ENCODE measurements at regions not wholly inside any gene's neighbourhood (a gene's known extent, or its start where the extent isn't known, plus 50 kb on each side); places are given as distances from the start of the nearest gene placed in this dataset.

- intact Hi-C loops (cut with micrococcal nuclease): no loop called here
- H3K4me3 Mint-ChIP-seq: no peak overlapping the region
- H3K36me3 Mint-ChIP-seq (ENCODE audit: low read depth): no peaks in the 10 kb centered on the region
- no peak overlapping the region for H3K27ac Mint-ChIP-seq
- no peaks in the 10 kb centered on the region for H3K4me1 Mint-ChIP-seq (ENCODE audit: low read depth)
- no peaks in the 10 kb centered on the region for H3K9me3 Mint-ChIP-seq
- peaks cover 4% of the 10 kb centered on the region for H3K27me3 Mint-ChIP-seq
These were observed 386.1 kb downstream of the SETD4 start for GRCh38 chr21:35674091-35674671.

- intact Hi-C loops (cut with micrococcal nuclease): no loop called here
- no peak overlapping the region for H3K4me3 Mint-ChIP-seq
- no peaks in the 10 kb centered on the region for H3K4me1 Mint-ChIP-seq (ENCODE audit: low read depth)
These were observed 388.0 kb downstream of the SETD4 start for GRCh38 chr21:35672313-35672712.

GRCh38 chr21:35664683-35665082, 395.6 kb downstream of the SETD4 start:
- Mint-ChIP-seq H3K27me3 (peaks cover 4% of the 10 kb centered on the region), H3K4me1 (ENCODE audit: low read depth) (peaks cover 6% of the 10 kb centered on the region), H3K27ac (no peak overlapping the region), H3K9me3 (no peaks in the 10 kb centered on the region), H3K4me3 (no peak overlapping the region), H3K36me3 (ENCODE audit: low read depth) (no peaks in the 10 kb centered on the region)
- intact Hi-C loops (cut with micrococcal nuclease): no loop called here

More at GRCh38 chr21:35672313-35672712, 388.0 kb downstream of the SETD4 start:
- Mint-ChIP-seq H3K27ac (no peak overlapping the region), H3K36me3 (ENCODE audit: low read depth) (no peaks in the 10 kb centered on the region), H3K27me3 (peaks cover 2% of the 10 kb centered on the region), H3K9me3 (no peaks in the 10 kb centered on the region)

GRCh38 chr21:35663856-35664606, 396.3 kb downstream of the SETD4 start:
- Mint-ChIP-seq H3K9me3 (no peaks in the 10 kb centered on the region), H3K27me3 (peaks cover 4% of the 10 kb centered on the region), H3K36me3 (ENCODE audit: low read depth) (no peaks in the 10 kb centered on the region), H3K4me1 (ENCODE audit: low read depth) (peaks cover 6% of the 10 kb centered on the region), H3K27ac (no peak overlapping the region), H3K4me3 (no peak overlapping the region)
- intact Hi-C loops (cut with micrococcal nuclease): no loop called here

GRCh38 chr21:35658242-35658641, 402.1 kb downstream of the SETD4 start:
- peaks cover 1% of the 10 kb centered on the region for H3K27me3 Mint-ChIP-seq
- peak overlapping the region; percentile 72 for H3K27ac Mint-ChIP-seq
- no peaks in the 10 kb centered on the region for H3K36me3 Mint-ChIP-seq (ENCODE audit: low read depth)
- H3K4me3 Mint-ChIP-seq: no peak overlapping the region
- intact Hi-C loops (cut with micrococcal nuclease): no loop called here
- no peaks in the 10 kb centered on the region for H3K9me3 Mint-ChIP-seq
- H3K4me1 Mint-ChIP-seq (ENCODE audit: low read depth): peaks cover 20% of the 10 kb centered on the region

- Mint-ChIP-seq H3K27ac (no peak overlapping the region), H3K36me3 (ENCODE audit: low read depth) (no peaks in the 10 kb centered on the region), H3K27me3 (peaks cover 3% of the 10 kb centered on the region), H3K4me1 (ENCODE audit: low read depth) (peaks cover 10% of the 10 kb centered on the region), H3K4me3 (no peak overlapping the region), H3K9me3 (no peaks in the 10 kb centered on the region)
- intact Hi-C loops (cut with micrococcal nuclease): no loop called here
These were observed 407.5 kb downstream of the SETD4 start for GRCh38 chr21:35652872-35653271.

- Mint-ChIP-seq H3K27me3 (peaks cover 3% of the 10 kb centered on the region), H3K4me3 (no peak overlapping the region), H3K36me3 (ENCODE audit: low read depth) (no peaks in the 10 kb centered on the region), H3K9me3 (no peaks in the 10 kb centered on the region), H3K27ac (no peak overlapping the region), H3K4me1 (ENCODE audit: low read depth) (peaks cover 3% of the 10 kb centered on the region)
- intact Hi-C loops (cut with micrococcal nuclease): no loop called here
These were observed 408.1 kb downstream of the SETD4 start for GRCh38 chr21:35652196-35652595.

- H3K27me3 Mint-ChIP-seq: peaks cover 3% of the 10 kb centered on the region
- no peaks in the 10 kb centered on the region for H3K36me3 Mint-ChIP-seq (ENCODE audit: low read depth)
- H3K27ac Mint-ChIP-seq: no peak overlapping the region
- no peaks in the 10 kb centered on the region for H3K9me3 Mint-ChIP-seq
- no peak overlapping the region for H3K4me3 Mint-ChIP-seq
- H3K4me1 Mint-ChIP-seq (ENCODE audit: low read depth): no peaks in the 10 kb centered on the region
- intact Hi-C loops (cut with micrococcal nuclease): no loop called here
These were observed 409.1 kb downstream of the SETD4 start for GRCh38 chr21:35651196-35651595.

- no peak overlapping the region for H3K27ac Mint-ChIP-seq
- no peaks in the 10 kb centered on the region for H3K9me3 Mint-ChIP-seq
- intact Hi-C loops (cut with micrococcal nuclease): no loop called here
- H3K36me3 Mint-ChIP-seq (ENCODE audit: low read depth): no peaks in the 10 kb centered on the region
- H3K4me1 Mint-ChIP-seq (ENCODE audit: low read depth): no peaks in the 10 kb centered on the region
- peaks cover 3% of the 10 kb centered on the region for H3K27me3 Mint-ChIP-seq
- no peak overlapping the region for H3K4me3 Mint-ChIP-seq
These were observed 411.1 kb downstream of the SETD4 start for GRCh38 chr21:35649186-35649585.

- Mint-ChIP-seq H3K36me3 (ENCODE audit: low read depth) (no peaks in the 10 kb centered on the region), H3K4me1 (ENCODE audit: low read depth) (no peaks in the 10 kb centered on the region), H3K27me3 (peaks cover 3% of the 10 kb centered on the region), H3K27ac (no peak overlapping the region), H3K9me3 (no peaks in the 10 kb centered on the region), H3K4me3 (no peak overlapping the region)
- intact Hi-C loops (cut with micrococcal nuclease): no loop called here
These were observed 411.8 kb downstream of the SETD4 start for GRCh38 chr21:35648512-35648911.

- no peak overlapping the region for H3K27ac Mint-ChIP-seq
- no peaks in the 10 kb centered on the region for H3K36me3 Mint-ChIP-seq (ENCODE audit: low read depth)
- H3K9me3 Mint-ChIP-seq: no peaks in the 10 kb centered on the region
- H3K27me3 Mint-ChIP-seq: peaks cover 9% of the 10 kb centered on the region
- no peaks in the 10 kb centered on the region for H3K4me1 Mint-ChIP-seq (ENCODE audit: low read depth)
- H3K4me3 Mint-ChIP-seq: no peak overlapping the region
- intact Hi-C loops (cut with micrococcal nuclease): no loop called here
These were observed 413.7 kb downstream of the SETD4 start for GRCh38 chr21:35646606-35647005.

GRCh38 chr21:35645991-35646390, 414.3 kb downstream of the SETD4 start:
- peaks cover 11% of the 10 kb centered on the region for H3K27me3 Mint-ChIP-seq
- no peaks in the 10 kb centered on the region for H3K36me3 Mint-ChIP-seq (ENCODE audit: low read depth)
- no peak overlapping the region for H3K27ac Mint-ChIP-seq
- no peaks in the 10 kb centered on the region for H3K9me3 Mint-ChIP-seq
- no peak overlapping the region for H3K4me3 Mint-ChIP-seq
- H3K4me1 Mint-ChIP-seq (ENCODE audit: low read depth): no peaks in the 10 kb centered on the region
- intact Hi-C loops (cut with micrococcal nuclease): no loop called here

GRCh38 chr21:35644523-35644922, 415.8 kb downstream of the SETD4 start:
- intact Hi-C loops (cut with micrococcal nuclease): no loop called here
- Mint-ChIP-seq H3K9me3 (no peaks in the 10 kb centered on the region), H3K27me3 (peaks cover 11% of the 10 kb centered on the region), H3K4me1 (ENCODE audit: low read depth) (no peaks in the 10 kb centered on the region), H3K36me3 (ENCODE audit: low read depth) (no peaks in the 10 kb centered on the region), H3K27ac (no peak overlapping the region), H3K4me3 (no peak overlapping the region)

- H3K27ac Mint-ChIP-seq: no peak overlapping the region
- H3K9me3 Mint-ChIP-seq: no peaks in the 10 kb centered on the region
- H3K4me3 Mint-ChIP-seq: no peak overlapping the region
- H3K27me3 Mint-ChIP-seq: peaks cover 9% of the 10 kb centered on the region
- no peaks in the 10 kb centered on the region for H3K4me1 Mint-ChIP-seq (ENCODE audit: low read depth)
- intact Hi-C loops (cut with micrococcal nuclease): no loop called here
- H3K36me3 Mint-ChIP-seq (ENCODE audit: low read depth): no peaks in the 10 kb centered on the region
These were observed 417.1 kb downstream of the SETD4 start for GRCh38 chr21:35643176-35643575.

Data from dendritic cell treated with granulocyte-macrophage colony-stimulating factor and Interleukin-4, amounts not matched to agents 40 ng/mL and 50 ng/mL, for 4 days (primary cell).